Mammary epithelial cell (primary cell): ENCODE measurements at regions not wholly inside any gene's neighbourhood (a gene's known extent, or its start where the extent isn't known, plus 50 kb on each side); places are given as distances from the start of the nearest gene placed in this dataset.

Experiments used
- EZH2 ChIP-seq: IDR thresholded peaks from 2 replicates; pipeline ENCODE4 v1.6.1; 2012; ENCODE audit warnings: low read length, inconsistent platforms, borderline replicate concordance
- TF ChIP-seq, protein P1 (sequence below), 2 donors: IDR thresholded peaks in 1 of 2; conservative IDR thresholded peaks in 1 of 2; 2 replicates each; pipeline ENCODE4 v1.5.1; 2011 to 2012; ENCODE audit warnings: inconsistent platforms in 2 of 2, low read length in 2 of 2, mild to moderate bottlenecking in 2 of 2, control low read depth in 1 of 2, low read depth in 1 of 2; ENCODE audit not compliant: insufficient read depth in 1 of 2; ENCODE audit errors: extremely low read depth in 1 of 2

DNA sequence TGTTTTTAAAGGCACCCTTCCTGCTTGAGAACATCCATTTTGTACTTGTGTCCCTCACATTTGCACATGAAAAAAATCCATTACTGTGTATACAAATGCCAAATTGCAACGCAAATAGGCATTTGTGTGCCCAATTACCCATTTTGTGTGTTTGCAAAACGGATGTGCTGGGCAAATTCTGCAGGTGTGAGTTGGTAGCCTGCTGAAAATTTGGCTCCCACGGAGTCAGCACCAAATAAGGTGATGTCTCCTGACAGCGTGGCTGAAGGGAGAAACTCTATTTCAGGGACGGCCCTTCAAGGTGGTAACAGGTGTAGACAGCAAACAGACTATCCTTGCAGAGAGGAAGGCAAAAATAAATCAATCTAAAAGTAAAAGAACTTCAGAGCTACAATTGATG is 661.1 kb downstream of the BCL11A start:
- TF ChIP-seq, protein P1, sequence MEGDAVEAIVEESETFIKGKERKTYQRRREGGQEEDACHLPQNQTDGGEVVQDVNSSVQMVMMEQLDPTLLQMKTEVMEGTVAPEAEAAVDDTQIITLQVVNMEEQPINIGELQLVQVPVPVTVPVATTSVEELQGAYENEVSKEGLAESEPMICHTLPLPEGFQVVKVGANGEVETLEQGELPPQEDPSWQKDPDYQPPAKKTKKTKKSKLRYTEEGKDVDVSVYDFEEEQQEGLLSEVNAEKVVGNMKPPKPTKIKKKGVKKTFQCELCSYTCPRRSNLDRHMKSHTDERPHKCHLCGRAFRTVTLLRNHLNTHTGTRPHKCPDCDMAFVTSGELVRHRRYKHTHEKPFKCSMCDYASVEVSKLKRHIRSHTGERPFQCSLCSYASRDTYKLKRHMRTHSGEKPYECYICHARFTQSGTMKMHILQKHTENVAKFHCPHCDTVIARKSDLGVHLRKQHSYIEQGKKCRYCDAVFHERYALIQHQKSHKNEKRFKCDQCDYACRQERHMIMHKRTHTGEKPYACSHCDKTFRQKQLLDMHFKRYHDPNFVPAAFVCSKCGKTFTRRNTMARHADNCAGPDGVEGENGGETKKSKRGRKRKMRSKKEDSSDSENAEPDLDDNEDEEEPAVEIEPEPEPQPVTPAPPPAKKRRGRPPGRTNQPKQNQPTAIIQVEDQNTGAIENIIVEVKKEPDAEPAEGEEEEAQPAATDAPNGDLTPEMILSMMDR (conservative IDR thresholded peaks at IDR 0.05 in 1 of 2, IDR thresholded peaks at IDR 0.05 in 1 of 2; ENCODE audit: extremely low read depth in 1 of 2, insufficient read depth in 1 of 2, low read depth in 1 of 2, low read length in 2 of 2) = no peak
- no peak for TF ChIP-seq EZH2
